Ureter (tissue), 1 donor: ENCODE measurements at regions not wholly inside any gene's neighbourhood (a gene's known extent, or its start where the extent isn't known, plus 50 kb on each side); places are given as distances from the start of the nearest gene placed in this dataset.

Source experiments
- DNase-seq: peaks from one replicate; pipeline ENCODE4 v3.0.0-alpha.2; 2020; ENCODE audit warnings: low spot score
- donor health status: DM: yes; HTN: yes; CAD: no.

GRCh38 chr13:78334059-78334458 is 269.3 kb downstream of the POU4F1 start:
- DNase-seq, result no peak

DNA sequence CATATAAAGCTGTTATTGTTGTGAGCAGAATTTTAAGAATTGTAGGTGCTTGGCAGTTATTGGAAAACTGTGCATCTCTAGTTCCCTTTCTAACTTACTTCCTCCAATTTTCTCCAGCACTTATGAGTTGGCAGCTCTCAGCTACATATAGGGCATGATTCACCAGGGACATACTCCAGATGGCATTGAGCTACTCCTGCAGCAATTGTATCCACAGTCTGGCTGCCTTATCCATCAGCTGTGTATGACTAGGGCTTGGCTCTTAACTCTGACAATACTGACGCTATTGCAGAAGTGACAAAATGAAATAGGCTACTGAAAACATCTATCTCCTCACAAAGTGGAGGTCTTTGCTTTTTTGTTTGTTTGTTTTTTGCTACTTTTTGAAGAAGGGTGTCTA is 276.7 kb downstream of the POU4F1 start:
- no peak for DNase-seq

GRCh38 chr13:78325585-78325984 is 277.8 kb downstream of the POU4F1 start:
- DNase-seq, result no peak

- DNase-seq, result no peak
These were observed 279.5 kb downstream of the POU4F1 start for GRCh38 chr13:78323848-78324247.

DNA sequence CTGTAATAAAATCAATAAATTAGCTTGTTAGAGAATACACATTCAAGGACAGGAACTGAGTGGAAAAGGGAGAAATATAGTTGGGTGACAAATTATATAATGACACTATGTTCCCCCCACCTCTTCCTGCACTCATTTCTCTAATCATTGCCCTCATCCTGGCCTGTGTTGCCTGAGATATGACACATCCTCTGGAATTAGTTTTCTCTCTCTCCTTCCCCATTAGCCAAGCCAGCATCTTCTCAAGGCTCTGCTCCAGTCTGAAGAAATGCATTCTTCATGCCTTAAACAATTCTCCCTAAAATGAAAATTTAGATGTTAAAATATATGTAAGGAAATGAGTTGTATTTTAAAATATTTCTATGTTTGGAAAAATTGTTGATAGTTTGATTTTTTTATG is 280.3 kb downstream of the POU4F1 start:
- DNase-seq, result no peak

- no peak for DNase-seq
These were observed 284.2 kb downstream of the POU4F1 start for GRCh38 chr13:78319101-78319627.

GRCh38 chr13:78317030-78317429 is 286.3 kb downstream of the POU4F1 start:
- no peak for DNase-seq

- no peak for DNase-seq
These were observed 293.7 kb downstream of the POU4F1 start for GRCh38 chr13:78309497-78310180.

DNA sequence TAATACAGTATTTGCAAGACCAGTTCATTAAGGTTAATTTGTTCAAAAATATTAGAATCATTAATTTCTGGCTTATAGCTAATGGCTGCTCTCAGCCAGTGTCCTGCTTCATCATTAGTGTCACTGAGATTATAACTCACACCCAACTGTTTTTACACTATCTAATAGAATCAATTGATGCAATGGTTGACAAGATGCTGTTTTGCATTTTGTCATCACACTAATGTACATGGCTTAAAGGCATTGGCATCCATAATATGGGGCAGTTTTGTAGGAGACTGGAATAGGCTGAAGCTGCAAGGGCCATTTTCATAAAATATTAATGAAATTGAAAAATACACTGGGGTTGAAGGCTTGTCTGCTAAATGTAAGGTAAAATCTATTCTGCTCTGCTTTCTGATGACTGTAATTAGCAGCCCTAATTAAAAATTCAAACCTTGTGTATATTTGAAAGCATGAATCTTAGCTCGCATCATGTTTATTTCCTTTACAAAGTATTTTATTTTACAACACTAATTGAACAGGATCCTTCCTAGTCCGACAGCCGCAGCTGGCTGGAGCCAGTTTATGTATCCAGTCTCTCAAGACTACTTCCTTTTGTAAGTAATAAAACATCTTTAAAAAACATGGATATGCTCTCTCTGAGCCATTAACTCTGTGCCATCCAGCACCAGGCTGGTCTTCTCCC is 296.7 kb downstream of the POU4F1 start:
- DNase-seq, result no peak

- no peak for DNase-seq
These were observed 298.2 kb downstream of the POU4F1 start for GRCh38 chr13:78305171-78305570.

- DNase-seq, result no peak
These were observed 303.3 kb downstream of the POU4F1 start for GRCh38 chr13:78299832-78300623.

DNA sequence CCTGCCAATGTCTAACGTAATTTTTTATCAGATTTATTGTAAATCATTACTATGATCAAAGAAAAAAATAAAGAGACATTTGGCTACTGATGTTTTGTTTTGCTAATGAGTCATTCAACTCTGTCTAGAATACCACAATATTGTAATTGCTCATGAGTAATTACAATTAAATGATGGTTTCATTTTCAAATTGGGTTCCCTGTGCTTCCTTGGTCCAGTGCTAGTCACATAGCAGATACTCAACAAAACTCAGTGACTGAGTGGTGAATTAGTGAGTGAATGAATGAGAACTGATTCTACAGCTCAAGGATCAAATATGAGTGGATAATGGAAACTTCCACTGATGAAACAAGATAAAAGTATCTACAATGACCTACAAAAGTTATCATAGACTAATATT is 304.7 kb downstream of the POU4F1 start:
- DNase-seq, result no peak

- DNase-seq, result no peak
These were observed 316.6 kb downstream of the POU4F1 start for GRCh38 chr13:78286748-78287147.

- no peak for DNase-seq
These were observed 338.3 kb downstream of the POU4F1 start for GRCh38 chr13:78265098-78265497.

GRCh38 chr13:78258304-78258703 is 339.7 kb upstream of the EDNRB start:
- no peak for DNase-seq

DNA sequence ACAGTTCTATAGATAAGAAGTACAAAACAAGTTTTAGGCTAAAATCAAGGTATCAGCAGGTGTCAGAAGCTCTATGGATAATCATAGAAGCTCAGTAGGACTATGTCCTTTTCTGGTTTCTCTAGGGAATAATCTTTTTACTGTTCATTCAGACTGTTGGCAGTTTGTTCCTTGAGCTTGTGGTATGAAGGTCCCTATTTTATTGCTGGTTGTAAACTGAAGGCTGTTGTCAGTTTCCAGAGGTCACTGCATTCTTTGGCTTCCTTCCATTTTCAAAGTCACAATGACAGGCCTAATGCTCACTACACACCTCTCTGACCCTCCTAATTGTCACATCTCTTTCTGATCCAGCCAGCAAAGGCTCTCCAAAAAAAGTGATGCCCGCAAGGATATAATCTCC is 337.9 kb upstream of the EDNRB start:
- no peak for DNase-seq

DNA sequence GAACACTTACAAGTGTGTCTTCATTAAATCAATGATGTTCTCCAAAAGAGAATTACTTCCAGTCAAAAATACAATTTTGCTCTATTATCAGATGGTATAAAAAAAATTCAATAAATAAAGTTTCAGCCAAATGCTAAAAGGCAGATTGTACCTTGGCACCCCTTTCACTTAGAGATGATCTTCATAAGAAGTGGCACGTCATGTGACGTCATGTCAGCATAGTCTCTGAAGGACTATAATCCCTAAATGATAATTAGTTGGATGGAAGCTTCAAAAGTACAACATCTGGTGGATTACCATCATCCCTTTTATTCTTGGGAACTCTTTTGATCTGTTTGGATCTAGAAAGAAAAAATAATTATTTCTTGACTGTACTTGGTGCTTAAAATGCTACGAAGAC is 335.5 kb upstream of the EDNRB start:
- DNase-seq, result no peak

- no peak for DNase-seq
These were observed 328.7 kb upstream of the EDNRB start for GRCh38 chr13:78247362-78247761.

GRCh38 chr13:78241278-78241919 is 322.8 kb upstream of the EDNRB start:
- DNase-seq, result no peak

DNA sequence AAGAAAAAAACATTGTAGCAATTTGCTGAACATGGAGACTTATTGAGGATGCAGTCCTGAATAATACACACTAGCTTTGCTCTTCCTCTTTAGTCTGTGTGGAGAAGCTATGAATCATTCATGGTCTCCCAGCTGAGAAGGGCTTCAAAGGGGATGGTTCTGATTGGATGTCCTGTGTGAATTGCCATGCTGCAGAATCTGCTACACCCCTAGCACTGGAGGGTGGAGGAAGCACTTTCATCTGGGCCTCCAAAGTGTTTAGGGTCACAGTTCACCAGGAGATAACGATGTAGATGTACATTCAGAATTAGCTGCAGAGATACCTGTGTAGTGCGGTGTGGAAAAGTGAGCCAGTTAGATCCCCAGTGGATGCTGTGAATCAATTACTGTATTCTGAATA is 321.1 kb upstream of the EDNRB start:
- no peak for DNase-seq

GRCh38 chr13:78238911-78239310 is 320.3 kb upstream of the EDNRB start:
- DNase-seq, result no peak

DNA sequence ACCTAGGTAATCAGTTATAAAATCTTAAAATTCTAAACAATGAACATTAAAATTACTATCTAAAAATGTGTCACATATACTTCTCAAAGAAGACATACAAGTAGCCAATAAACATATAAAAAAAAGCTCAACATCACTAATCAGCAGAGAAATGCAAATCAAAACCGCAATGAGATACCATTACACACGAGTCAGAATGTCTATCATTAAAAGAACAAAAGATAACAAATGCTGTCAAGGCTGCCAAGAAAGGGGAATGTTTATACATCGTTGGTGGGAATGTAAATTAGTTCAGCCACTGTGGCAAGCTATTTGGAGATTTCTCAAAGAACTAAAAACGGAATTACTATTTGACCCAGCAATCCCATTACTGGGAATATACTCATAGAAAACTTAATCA is 310.3 kb upstream of the EDNRB start:
- no peak for DNase-seq
